Panc1 (cell line): ENCODE measurements at regions not wholly inside any gene's neighbourhood (a gene's known extent, or its start where the extent isn't known, plus 50 kb on each side); places are given as distances from the start of the nearest gene placed in this dataset.
"Not testable (repeated sequence)": the region's sequence is repeated elsewhere in the genome, so short reads cannot be mapped to it uniquely, and the experiment has no call there.

Experiments used
- ATAC-seq: fragments of 200-7000 bp; cut with Tn5 transposase; 2 replicates; pipeline ENCODE4 v1.9.1; 2020; ENCODE audit warnings: mild to moderate bottlenecking, moderate library complexity
- BruUV-seq: library from RNA; stranded (reverse); fragments of 400-500 nt; replicated peaks from 2 replicates; lab custom pipeline; 2021; lab: Mats Ljungman, UMichigan
- CTCF ChIA-PET: fragments of 300-600 bp; sonication (Branson Sonifier 250); formaldehyde crosslinking; loops from one replicate; lab custom pipeline; 2022; ENCODE audit warnings: antibody characterized with exemption; lab: Charles Lee
- POLR2A ChIA-PET: fragments of 300-600 bp; sonication (Branson Sonifier 250); formaldehyde crosslinking; loops from one replicate; lab custom pipeline; 2022; ENCODE audit warnings: antibody characterized with exemption; lab: Charles Lee
- DNase-seq: peaks from one replicate; pipeline ENCODE4 v3.0.0-alpha.2; 2010; ENCODE audit warnings: low read depth, low spot score
- H3K27ac ChIP-seq: 2 replicates; pipeline ENCODE4 v1.5.1; 2011; ENCODE audit warnings: mild to moderate bottlenecking, low read length, inconsistent platforms
- H3K27me3 ChIP-seq: fragments of 200-500 bp; sonication (Bioruptor generic); 2 replicates; pipeline ENCODE4 v1.6.0; 2014; ENCODE audit warnings: low read length, inconsistent platforms; ENCODE audit not compliant: control insufficient read depth, insufficient read depth
- H3K36me3 ChIP-seq: fragments of 200-500 bp; sonication (Bioruptor generic); 2 replicates; pipeline ENCODE4 v1.5.1; 2014; ENCODE audit warnings: inconsistent platforms, mild to moderate bottlenecking, low read length, moderate library complexity; ENCODE audit not compliant: control insufficient read depth, insufficient read depth
- H3K4me1 ChIP-seq: 2 replicates; pipeline ENCODE4 v1.5.1; 2011; ENCODE audit warnings: inconsistent platforms, mild to moderate bottlenecking, low read length, moderate library complexity; ENCODE audit not compliant: control insufficient read depth, insufficient read depth
- H3K4me3 ChIP-seq, 2 experiments: 2 replicates each; pipeline ENCODE4 v1.5.1; 2011 to 2012; ENCODE audit warnings: low read depth in 2 of 2, low read length in 2 of 2, mild to moderate bottlenecking in 2 of 2, inconsistent platforms in 1 of 2, moderate library complexity in 1 of 2
- H3K9me3 ChIP-seq: fragments of 200-500 bp; sonication (Bioruptor generic); 2 replicates; pipeline ENCODE4 v1.5.1; 2014; ENCODE audit warnings: low read depth, mild to moderate bottlenecking, inconsistent platforms, low read length, moderate library complexity; ENCODE audit not compliant: control insufficient read depth, insufficient read depth
- POLR2AphosphoS5 ChIP-seq: IDR thresholded peaks from 2 replicates; pipeline ENCODE4 v1.6.1; 2012; ENCODE audit warnings: mild to moderate bottlenecking, low read depth, low read length, moderate library complexity
- SIN3A ChIP-seq: IDR thresholded peaks from 2 replicates; pipeline ENCODE4 v1.6.1; 2012; ENCODE audit warnings: low read depth, mild to moderate bottlenecking, low read length, moderate library complexity, borderline replicate concordance; ENCODE audit not compliant: insufficient read depth
- TCF7L2 ChIP-seq: IDR thresholded peaks from 2 replicates; pipeline ENCODE4 v1.6.1; 2011; ENCODE audit warnings: mild to moderate bottlenecking, low read depth, low read length, inconsistent platforms
- in situ Hi-C: cut with HindIII; loops from 2 replicates; pipeline ENCODE4 v1.10.0; 2016; ENCODE audit warnings: low sequenced_read_pairs, low pct_unique_long_range_greater_than_20kb
- intact Hi-C: fragments of 100-400 bp; cut with micrococcal nuclease; formaldehyde crosslinking; loops from one replicate; pipeline ENCODE4 v1.10.0; 2022; ENCODE audit not compliant: unreplicated experiment
- TF ChIP-seq, protein P1 (sequence below): fragments of 450-650 bp; IDR thresholded peaks from 2 replicates; pipeline ENCODE4 v1.5.1; 2017; ENCODE audit warnings: mild to moderate bottlenecking
- TF ChIP-seq, protein P2 (sequence below), 2 experiments: IDR thresholded peaks; 2 replicates each; pipeline ENCODE4 v1.6.1; 2011 to 2012; ENCODE audit warnings: low read depth in 2 of 2, control low read depth in 1 of 2, low read length in 1 of 2, mild to moderate bottlenecking in 1 of 2, moderate library complexity in 1 of 2; ENCODE audit not compliant: insufficient read depth in 1 of 2

DNA sequence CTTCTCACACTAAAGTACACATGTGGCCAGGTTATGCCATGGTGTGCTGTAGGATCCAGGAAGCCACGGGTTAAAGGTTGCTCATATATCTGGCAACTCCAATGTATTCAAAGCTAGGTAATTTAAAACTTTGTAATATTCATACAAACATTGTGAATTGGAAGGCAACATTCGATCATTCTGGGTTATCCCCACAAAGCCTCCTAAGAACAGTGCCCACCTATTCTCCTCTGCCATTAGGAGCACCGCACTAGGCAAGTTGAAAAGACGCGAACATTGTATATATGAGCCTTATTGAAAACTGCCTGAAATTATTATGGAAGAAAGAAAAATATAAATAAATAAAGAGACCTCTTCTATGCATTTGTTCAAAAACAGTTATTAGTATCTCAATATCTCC lies 228.2 kb downstream of the IGSF11 start:
- DNase-seq, result no peak
- Histone ChIP-seq H3K4me1 (no peaks in the 10 kb centered on the region), H3K36me3 (no peaks in the 10 kb centered on the region), H3K9me3 (no peaks in the 10 kb centered on the region), H3K27me3 (peaks cover 7% of the 10 kb centered on the region; the same call in 1 of the 2 replicates), H3K27ac (no peak overlapping the region), H3K4me3 (no peak overlapping the region)
- intact Hi-C loops, result no loop called here
- ChIA-PET POLR2A (no interaction called here), CTCF (no interaction called here)
- no TSS peak for BruUV-seq
- in situ Hi-C loops, result no loop called here
- no peak for ATAC-seq
- no peak for TF ChIP-seq SIN3A
- TF ChIP-seq, protein P1, sequence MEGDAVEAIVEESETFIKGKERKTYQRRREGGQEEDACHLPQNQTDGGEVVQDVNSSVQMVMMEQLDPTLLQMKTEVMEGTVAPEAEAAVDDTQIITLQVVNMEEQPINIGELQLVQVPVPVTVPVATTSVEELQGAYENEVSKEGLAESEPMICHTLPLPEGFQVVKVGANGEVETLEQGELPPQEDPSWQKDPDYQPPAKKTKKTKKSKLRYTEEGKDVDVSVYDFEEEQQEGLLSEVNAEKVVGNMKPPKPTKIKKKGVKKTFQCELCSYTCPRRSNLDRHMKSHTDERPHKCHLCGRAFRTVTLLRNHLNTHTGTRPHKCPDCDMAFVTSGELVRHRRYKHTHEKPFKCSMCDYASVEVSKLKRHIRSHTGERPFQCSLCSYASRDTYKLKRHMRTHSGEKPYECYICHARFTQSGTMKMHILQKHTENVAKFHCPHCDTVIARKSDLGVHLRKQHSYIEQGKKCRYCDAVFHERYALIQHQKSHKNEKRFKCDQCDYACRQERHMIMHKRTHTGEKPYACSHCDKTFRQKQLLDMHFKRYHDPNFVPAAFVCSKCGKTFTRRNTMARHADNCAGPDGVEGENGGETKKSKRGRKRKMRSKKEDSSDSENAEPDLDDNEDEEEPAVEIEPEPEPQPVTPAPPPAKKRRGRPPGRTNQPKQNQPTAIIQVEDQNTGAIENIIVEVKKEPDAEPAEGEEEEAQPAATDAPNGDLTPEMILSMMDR, result no peak
- no peak for TF ChIP-seq POLR2AphosphoS5
- no peak for TF ChIP-seq TCF7L2
- TF ChIP-seq, protein P2, sequence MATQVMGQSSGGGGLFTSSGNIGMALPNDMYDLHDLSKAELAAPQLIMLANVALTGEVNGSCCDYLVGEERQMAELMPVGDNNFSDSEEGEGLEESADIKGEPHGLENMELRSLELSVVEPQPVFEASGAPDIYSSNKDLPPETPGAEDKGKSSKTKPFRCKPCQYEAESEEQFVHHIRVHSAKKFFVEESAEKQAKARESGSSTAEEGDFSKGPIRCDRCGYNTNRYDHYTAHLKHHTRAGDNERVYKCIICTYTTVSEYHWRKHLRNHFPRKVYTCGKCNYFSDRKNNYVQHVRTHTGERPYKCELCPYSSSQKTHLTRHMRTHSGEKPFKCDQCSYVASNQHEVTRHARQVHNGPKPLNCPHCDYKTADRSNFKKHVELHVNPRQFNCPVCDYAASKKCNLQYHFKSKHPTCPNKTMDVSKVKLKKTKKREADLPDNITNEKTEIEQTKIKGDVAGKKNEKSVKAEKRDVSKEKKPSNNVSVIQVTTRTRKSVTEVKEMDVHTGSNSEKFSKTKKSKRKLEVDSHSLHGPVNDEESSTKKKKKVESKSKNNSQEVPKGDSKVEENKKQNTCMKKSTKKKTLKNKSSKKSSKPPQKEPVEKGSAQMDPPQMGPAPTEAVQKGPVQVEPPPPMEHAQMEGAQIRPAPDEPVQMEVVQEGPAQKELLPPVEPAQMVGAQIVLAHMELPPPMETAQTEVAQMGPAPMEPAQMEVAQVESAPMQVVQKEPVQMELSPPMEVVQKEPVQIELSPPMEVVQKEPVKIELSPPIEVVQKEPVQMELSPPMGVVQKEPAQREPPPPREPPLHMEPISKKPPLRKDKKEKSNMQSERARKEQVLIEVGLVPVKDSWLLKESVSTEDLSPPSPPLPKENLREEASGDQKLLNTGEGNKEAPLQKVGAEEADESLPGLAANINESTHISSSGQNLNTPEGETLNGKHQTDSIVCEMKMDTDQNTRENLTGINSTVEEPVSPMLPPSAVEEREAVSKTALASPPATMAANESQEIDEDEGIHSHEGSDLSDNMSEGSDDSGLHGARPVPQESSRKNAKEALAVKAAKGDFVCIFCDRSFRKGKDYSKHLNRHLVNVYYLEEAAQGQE (IDR thresholded peaks at IDR 0.05; ENCODE audit: insufficient read depth in 1 of 2, low read depth in 2 of 2, low read length in 1 of 2), result no peak

GRCh38 chr3:118807349-118807748 lies 227.3 kb downstream of the IGSF11 start:
- DNase-seq, intact Hi-C loops, H3K4me1 ChIP-seq, H3K36me3 ChIP-seq, ATAC-seq, H3K27ac ChIP-seq, H3K4me3 ChIP-seq, in situ Hi-C loops, CTCF ChIA-PET, H3K27me3 ChIP-seq, POLR2A ChIA-PET, H3K9me3 ChIP-seq, BruUV-seq: not testable (repeated sequence)

- no peak overlapping the region for H3K27ac ChIP-seq
- ChIA-PET CTCF (no interaction called here), POLR2A (no interaction called here)
- no peaks in the 10 kb centered on the region for H3K9me3 ChIP-seq
- DNase-seq, result no peak
- no peaks in the 10 kb centered on the region for H3K36me3 ChIP-seq
- H3K27me3 ChIP-seq, result peaks cover 9% of the 10 kb centered on the region; the same call in 1 of the 2 replicates
- in situ Hi-C loops (no loop called here), intact Hi-C loops (no loop called here)
- ATAC-seq, result no peak
- no peak overlapping the region for H3K4me3 ChIP-seq
- TF ChIP-seq, protein P1, result no peak
- TF ChIP-seq, protein P2 (IDR thresholded peaks at IDR 0.05; ENCODE audit: insufficient read depth in 1 of 2, low read depth in 2 of 2, low read length in 1 of 2), result no peak
- TF ChIP-seq TCF7L2, result no peak
- TF ChIP-seq SIN3A, result no peak
- TF ChIP-seq POLR2AphosphoS5, result no peak
- BruUV-seq, result no TSS peak
- no peaks in the 10 kb centered on the region for H3K4me1 ChIP-seq
Observed at GRCh38 chr3:118808723-118809122, 225.9 kb downstream of the IGSF11 start.
